ENCODE measurements at regions not wholly inside any gene's neighbourhood (a gene's known extent, or its start where the extent isn't known, plus 50 kb on each side); places are given as distances from the start of the nearest gene placed in this dataset.

DNA sequence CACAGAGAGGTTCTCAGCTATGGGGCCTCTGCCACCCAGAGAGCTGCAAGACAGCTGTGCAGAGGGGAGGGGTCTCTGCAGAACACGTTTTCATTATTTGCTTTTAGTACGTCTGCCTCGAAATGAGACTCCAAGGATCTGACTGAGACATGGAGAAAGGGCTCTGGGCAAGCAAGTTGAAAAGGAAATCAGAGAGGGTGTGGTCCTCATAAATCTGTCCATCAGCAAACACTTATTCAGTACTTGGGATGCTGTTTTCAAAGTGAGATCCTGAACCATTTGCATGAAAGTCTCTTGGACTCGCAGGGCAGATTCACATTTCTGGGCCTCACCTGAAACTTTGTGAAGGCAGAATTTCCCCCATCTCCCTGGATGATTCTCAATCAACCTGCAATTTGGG is 197.4 kb upstream of the GALNT2 start:
- Histone ChIP-seq H3K36me3 (ENCODE audit: control insufficient read depth, insufficient read depth, low read length) (no peaks in the 10 kb centered on the region), H3K27ac (ENCODE audit: low read depth, low read length) (no peak overlapping the region), H3K27me3 (ENCODE audit: control insufficient read depth, insufficient read depth, low read length) (no peaks in the 10 kb centered on the region), H3K4me3 (ENCODE audit: low read length) (no peak overlapping the region), H3K9ac (ENCODE audit: low read length) (no peak overlapping the region), H3K4me1 (ENCODE audit: control insufficient read depth, insufficient read depth, low read length) (peaks cover 5% of the 10 kb centered on the region)

DNA sequence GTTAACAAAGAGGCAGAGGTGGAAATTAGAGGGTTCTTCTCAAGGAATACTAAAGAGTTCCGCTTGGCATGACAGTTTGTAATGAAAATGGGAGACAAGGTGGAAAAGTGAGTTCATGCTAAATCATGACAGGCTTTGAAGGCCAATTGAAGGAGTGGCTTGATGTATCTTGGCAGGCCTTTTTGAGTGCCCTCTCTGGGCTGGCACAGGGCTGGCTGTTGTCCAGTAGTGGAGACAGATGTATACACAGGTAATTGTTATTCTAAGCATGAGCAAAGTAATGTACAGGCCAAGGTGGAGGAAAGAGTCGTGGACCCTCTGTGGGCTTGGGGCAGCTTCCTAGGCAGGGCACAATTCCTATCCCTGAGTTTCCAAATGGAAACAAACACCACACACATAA is 196.7 kb upstream of the GALNT2 start:
- H3K9ac ChIP-seq (ENCODE audit: low read length), result no peak overlapping the region
- no peaks in the 10 kb centered on the region for H3K27me3 ChIP-seq (ENCODE audit: control insufficient read depth, insufficient read depth, low read length)
- H3K27ac ChIP-seq (ENCODE audit: low read depth, low read length), result no peak overlapping the region
- no peaks in the 10 kb centered on the region for H3K36me3 ChIP-seq (ENCODE audit: control insufficient read depth, insufficient read depth, low read length)
- H3K4me1 ChIP-seq (ENCODE audit: control insufficient read depth, insufficient read depth, low read length), result peaks cover 5% of the 10 kb centered on the region
- H3K4me3 ChIP-seq (ENCODE audit: low read length), result no peak overlapping the region

DNA sequence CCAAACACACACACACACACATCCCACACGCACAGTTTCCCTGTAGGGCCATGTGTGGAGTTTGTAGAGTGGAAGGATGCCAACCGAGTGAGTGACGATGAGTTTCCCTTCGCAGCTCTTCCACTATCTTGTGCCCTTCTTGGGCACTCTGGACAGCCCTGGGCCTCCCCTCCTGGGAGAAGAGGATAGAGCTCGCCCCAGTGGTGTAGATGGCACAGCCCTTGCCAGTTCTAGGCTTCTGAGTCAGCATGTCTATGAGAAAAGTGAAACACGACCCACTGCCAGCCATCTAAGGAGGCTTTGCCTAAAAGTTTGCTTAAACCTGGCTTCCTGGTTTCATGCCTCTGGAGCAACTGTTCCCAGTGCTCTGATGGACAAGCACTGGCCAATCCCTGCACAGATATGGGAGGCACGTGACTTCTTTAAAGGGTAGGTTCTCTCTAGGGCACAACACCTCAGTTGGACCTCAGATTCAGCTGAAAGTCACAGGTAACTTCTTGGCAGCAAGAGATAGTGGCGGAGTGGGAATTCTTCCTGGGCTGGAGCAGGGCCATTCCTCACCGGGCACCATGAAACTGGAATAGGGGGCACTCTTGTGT is 195.9 kb upstream of the GALNT2 start:
- Histone ChIP-seq H3K4me3 (ENCODE audit: low read length) (no peak overlapping the region), H3K36me3 (ENCODE audit: control insufficient read depth, insufficient read depth, low read length) (no peaks in the 10 kb centered on the region), H3K9ac (ENCODE audit: low read length) (no peak overlapping the region), H3K27me3 (ENCODE audit: control insufficient read depth, insufficient read depth, low read length) (no peaks in the 10 kb centered on the region), H3K4me1 (ENCODE audit: control insufficient read depth, insufficient read depth, low read length) (peaks cover 5% of the 10 kb centered on the region), H3K27ac (ENCODE audit: low read depth, low read length) (no peak overlapping the region)

DNA sequence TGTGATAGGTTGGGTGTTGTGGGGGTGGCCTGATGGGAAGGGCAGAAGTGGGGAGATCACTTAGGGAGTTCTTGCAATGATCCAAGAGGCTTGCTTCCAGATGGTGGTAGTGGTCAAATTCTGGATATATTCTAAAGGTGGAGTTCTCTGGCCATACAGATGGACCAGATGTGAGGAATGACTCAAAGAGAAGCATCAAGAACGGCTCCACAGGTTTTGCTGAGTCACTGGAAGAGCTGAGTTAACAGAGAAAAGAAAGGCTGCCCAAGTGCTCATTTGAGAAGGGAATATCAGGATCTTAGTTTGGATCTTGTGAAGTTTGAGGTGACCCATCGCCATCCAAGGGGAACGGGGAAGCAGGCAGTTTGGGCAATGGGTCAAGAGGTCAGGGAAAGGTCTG is 192.9 kb upstream of the GALNT2 start:
- Histone ChIP-seq H3K9ac (ENCODE audit: low read length) (no peak overlapping the region), H3K4me1 (ENCODE audit: control insufficient read depth, insufficient read depth, low read length) (peaks cover 5% of the 10 kb centered on the region), H3K27ac (ENCODE audit: low read depth, low read length) (no peak overlapping the region), H3K36me3 (ENCODE audit: control insufficient read depth, insufficient read depth, low read length) (no peaks in the 10 kb centered on the region), H3K4me3 (ENCODE audit: low read length) (no peak overlapping the region), H3K27me3 (ENCODE audit: control insufficient read depth, insufficient read depth, low read length) (no peaks in the 10 kb centered on the region)

DNA sequence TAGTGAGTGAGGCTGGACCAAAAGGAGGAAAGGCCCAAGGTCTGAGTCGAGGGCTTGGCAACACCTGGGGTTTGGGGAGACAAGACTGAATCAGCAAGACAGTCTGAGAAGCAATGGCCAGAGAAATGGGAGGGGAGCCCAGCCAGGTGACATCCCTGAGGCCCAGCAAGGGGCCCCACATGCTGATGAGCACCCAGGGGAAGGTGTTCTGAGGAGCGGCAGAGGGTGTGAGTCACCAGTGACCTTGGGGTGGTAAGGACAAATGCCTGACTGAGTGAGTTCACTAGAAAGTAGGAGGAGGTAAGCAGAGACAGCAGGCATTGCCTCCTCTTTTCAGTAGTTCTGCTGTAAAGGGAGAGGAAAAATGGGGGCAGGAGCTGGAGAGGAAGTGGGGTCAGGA is 192.4 kb upstream of the GALNT2 start:
- Histone ChIP-seq H3K4me3 (ENCODE audit: low read length) (no peak overlapping the region), H3K27ac (ENCODE audit: low read depth, low read length) (no peak overlapping the region), H3K9ac (ENCODE audit: low read length) (no peak overlapping the region), H3K4me1 (ENCODE audit: control insufficient read depth, insufficient read depth, low read length) (peaks cover 6% of the 10 kb centered on the region), H3K36me3 (ENCODE audit: control insufficient read depth, insufficient read depth, low read length) (no peaks in the 10 kb centered on the region), H3K27me3 (ENCODE audit: control insufficient read depth, insufficient read depth, low read length) (no peaks in the 10 kb centered on the region)

DNA sequence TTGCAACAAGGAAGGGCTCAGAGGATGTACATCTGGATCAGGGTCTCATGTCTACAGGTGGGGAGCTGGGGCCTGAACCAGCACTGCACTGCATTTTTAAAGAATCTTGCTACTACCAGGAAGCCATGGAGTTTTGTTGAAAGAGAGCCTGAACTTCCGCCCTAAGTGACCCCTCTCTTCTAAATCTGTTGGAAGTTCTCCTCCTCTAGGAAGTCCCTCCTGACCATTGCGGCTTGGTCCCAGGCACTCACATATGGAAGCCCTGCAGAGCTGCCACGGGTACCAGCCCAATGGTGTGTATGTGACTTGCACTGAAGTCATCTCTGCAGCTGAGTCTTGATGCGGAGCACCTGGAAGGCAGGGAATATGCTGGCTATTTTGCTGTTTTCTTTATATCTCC is 192.0 kb upstream of the GALNT2 start:
- Histone ChIP-seq H3K9ac (ENCODE audit: low read length) (no peak overlapping the region), H3K36me3 (ENCODE audit: control insufficient read depth, insufficient read depth, low read length) (no peaks in the 10 kb centered on the region), H3K4me3 (ENCODE audit: low read length) (no peak overlapping the region), H3K4me1 (ENCODE audit: control insufficient read depth, insufficient read depth, low read length) (peaks cover 8% of the 10 kb centered on the region), H3K27me3 (ENCODE audit: control insufficient read depth, insufficient read depth, low read length) (no peaks in the 10 kb centered on the region), H3K27ac (ENCODE audit: low read depth, low read length) (no peak overlapping the region)

DNA sequence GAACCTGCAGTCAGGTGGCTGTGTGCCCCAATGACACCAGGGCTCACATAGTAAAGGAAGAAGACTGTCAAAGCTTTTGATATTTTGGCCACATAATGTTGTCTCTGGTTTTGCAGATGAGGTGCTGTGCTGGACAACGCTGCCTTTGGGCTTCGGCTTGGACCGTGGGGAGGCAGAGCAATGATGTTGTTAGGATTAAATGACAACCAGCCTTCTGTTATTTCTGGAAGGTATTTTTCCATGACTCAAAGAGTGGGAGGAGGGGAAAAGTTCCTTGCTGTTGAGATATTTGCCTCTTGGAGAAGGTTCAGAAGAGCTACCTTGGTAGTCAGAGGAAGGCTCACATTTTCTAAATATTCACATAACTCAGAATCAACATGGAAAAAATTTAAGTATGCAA is 187.3 kb upstream of the GALNT2 start:
- Histone ChIP-seq H3K4me1 (ENCODE audit: control insufficient read depth, insufficient read depth, low read length) (peaks cover 12% of the 10 kb centered on the region), H3K27ac (ENCODE audit: low read depth, low read length) (no peak overlapping the region)

DNA sequence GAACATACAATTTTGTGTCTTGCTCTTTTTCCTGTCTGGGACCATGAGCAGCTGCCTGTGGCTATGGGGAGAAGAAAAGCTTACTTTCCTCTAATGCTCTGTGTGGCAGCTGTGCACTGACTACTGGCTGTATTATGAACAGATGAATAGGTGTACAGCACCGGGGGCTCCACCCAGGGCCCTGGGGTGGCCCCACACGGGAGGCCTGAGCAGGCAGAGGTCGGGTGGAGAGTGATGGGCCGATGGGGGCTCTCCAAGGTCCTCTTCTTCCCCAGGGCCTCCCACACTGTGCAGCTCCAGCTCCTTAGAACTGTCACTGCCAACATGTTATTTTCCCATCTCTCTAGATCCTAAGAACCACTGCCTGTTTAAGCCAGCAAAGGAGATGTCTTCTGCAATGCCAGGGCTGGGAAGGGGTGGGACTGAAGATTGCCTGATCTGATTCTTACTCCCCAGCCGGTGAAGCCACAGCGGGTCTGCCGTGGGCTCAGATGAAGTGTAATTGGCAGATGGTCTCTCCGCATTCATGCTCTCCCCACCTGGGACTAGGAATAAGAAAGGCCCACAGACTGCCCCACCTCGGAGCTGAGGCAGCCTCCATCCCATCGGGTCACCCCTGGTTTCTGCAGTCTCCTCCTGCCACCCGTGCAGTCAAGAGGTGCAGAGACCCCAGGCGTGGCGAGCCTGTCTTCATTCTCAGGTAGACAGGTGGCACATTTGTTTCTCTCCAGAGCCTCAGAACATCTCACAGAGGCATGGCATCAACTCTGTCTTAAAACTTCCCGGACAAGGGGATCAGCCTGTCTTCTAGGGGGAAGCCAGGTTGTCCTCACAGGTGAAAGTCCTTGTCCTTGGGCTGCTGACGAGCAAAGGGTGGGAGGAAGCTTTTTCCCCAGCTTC is 186.5 kb upstream of the GALNT2 start:
- H3K27me3 ChIP-seq (ENCODE audit: control insufficient read depth, insufficient read depth, low read length), result no peaks in the 10 kb centered on the region
- H3K9ac ChIP-seq (ENCODE audit: low read length), result no peak overlapping the region
- H3K4me3 ChIP-seq (ENCODE audit: low read length), result no peak overlapping the region
- peaks cover 12% of the 10 kb centered on the region for H3K4me1 ChIP-seq (ENCODE audit: control insufficient read depth, insufficient read depth, low read length)
- no peaks in the 10 kb centered on the region for H3K36me3 ChIP-seq (ENCODE audit: control insufficient read depth, insufficient read depth, low read length)
- no peak overlapping the region for H3K27ac ChIP-seq (ENCODE audit: low read depth, low read length)

More for the DNA sequence above, 187.3 kb upstream of the GALNT2 start:
- Histone ChIP-seq H3K4me3 (ENCODE audit: low read length) (no peak overlapping the region), H3K27me3 (ENCODE audit: control insufficient read depth, insufficient read depth, low read length) (no peaks in the 10 kb centered on the region), H3K36me3 (ENCODE audit: control insufficient read depth, insufficient read depth, low read length) (no peaks in the 10 kb centered on the region), H3K9ac (ENCODE audit: low read length) (no peak overlapping the region)

DNA sequence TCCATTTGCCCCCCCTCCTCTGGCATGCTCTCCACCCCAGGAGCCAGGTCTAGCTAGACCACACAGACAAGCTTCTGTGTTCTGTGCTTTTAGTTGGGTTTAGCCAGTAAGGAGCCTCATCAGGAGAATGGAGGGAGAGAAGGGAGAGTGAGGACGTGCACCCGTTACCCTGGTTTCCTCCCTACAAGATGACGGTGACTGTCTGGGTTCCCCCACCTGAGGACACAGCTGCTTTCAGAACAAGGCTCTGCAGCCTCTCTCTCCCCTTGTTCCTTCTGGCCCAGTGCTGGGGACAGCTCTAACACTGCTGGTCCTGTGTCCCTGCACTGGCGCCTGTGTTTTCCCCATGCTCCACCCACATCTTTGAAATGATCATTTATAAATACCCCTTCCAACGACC is 184.4 kb upstream of the GALNT2 start:
- H3K4me1 ChIP-seq (ENCODE audit: control insufficient read depth, insufficient read depth, low read length), result peaks cover 12% of the 10 kb centered on the region
- no peaks in the 10 kb centered on the region for H3K27me3 ChIP-seq (ENCODE audit: control insufficient read depth, insufficient read depth, low read length)
- no peak overlapping the region for H3K4me3 ChIP-seq (ENCODE audit: low read length)
- H3K36me3 ChIP-seq (ENCODE audit: control insufficient read depth, insufficient read depth, low read length), result no peaks in the 10 kb centered on the region
- H3K9ac ChIP-seq (ENCODE audit: low read length), result no peak overlapping the region
- H3K27ac ChIP-seq (ENCODE audit: low read depth, low read length), result no peak overlapping the region

DNA sequence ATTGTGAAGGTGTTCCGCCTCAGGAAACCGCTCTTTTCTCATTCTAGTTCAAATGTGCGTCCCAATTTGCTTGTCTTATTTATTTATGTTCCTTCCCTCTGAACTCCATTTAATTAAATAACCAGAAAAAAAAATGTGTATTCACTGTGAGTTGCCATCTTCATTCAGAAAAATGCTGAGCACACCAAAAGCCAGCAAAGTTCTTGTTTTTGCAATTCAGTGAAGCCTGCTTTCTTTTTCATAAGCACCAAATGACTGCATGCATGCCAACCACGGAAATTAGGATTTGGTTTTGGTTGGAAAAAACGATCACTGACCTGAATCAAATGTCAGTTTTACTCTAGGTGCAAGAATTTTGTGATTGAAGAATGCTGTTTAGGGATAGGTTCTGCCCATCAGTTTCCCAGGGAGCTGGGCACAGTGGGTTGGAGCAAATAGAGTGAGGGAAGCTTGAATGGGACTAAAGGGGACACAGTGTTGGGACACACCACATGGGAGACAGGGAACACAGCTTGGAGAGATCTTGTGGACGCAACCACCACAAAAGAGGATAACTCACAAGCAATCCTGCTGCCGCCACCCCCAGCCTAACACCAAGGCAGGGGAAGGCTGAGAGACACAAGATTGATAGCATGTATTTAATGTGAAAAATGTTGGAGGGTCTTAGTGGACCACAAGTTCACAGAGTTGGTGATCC is 183.4 kb upstream of the GALNT2 start:
- Histone ChIP-seq H3K36me3 (ENCODE audit: control insufficient read depth, insufficient read depth, low read length) (no peaks in the 10 kb centered on the region), H3K4me3 (ENCODE audit: low read length) (no peak overlapping the region), H3K4me1 (ENCODE audit: control insufficient read depth, insufficient read depth, low read length) (peaks cover 15% of the 10 kb centered on the region), H3K27ac (ENCODE audit: low read depth, low read length) (no peak overlapping the region), H3K27me3 (ENCODE audit: control insufficient read depth, insufficient read depth, low read length) (no peaks in the 10 kb centered on the region), H3K9ac (ENCODE audit: low read length) (no peak overlapping the region)

DNA sequence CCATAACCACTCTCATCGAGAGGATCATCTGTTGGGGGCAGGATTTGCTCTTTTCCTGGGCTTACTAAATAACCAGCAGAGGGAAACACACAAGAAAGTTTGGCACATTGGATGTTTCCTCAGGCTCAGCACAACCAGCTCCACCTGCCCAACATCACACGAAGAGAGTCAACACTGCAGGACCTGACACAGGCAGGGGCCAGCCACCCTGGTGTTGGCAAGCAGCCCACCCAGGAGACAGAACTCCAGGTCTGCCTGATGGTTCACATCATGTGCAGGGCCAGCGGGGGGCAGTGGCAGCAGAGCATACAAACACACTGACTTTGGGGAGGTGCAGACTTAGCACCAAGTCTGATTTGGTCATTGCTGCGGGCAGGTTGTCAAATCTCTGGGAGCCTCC is 182.3 kb upstream of the GALNT2 start:
- Histone ChIP-seq H3K9ac (ENCODE audit: low read length) (no peak overlapping the region), H3K27ac (ENCODE audit: low read depth, low read length) (no peak overlapping the region), H3K4me1 (ENCODE audit: control insufficient read depth, insufficient read depth, low read length) (peaks cover 15% of the 10 kb centered on the region), H3K36me3 (ENCODE audit: control insufficient read depth, insufficient read depth, low read length) (no peaks in the 10 kb centered on the region), H3K27me3 (ENCODE audit: control insufficient read depth, insufficient read depth, low read length) (no peaks in the 10 kb centered on the region), H3K4me3 (ENCODE audit: low read length) (no peak overlapping the region)

DNA sequence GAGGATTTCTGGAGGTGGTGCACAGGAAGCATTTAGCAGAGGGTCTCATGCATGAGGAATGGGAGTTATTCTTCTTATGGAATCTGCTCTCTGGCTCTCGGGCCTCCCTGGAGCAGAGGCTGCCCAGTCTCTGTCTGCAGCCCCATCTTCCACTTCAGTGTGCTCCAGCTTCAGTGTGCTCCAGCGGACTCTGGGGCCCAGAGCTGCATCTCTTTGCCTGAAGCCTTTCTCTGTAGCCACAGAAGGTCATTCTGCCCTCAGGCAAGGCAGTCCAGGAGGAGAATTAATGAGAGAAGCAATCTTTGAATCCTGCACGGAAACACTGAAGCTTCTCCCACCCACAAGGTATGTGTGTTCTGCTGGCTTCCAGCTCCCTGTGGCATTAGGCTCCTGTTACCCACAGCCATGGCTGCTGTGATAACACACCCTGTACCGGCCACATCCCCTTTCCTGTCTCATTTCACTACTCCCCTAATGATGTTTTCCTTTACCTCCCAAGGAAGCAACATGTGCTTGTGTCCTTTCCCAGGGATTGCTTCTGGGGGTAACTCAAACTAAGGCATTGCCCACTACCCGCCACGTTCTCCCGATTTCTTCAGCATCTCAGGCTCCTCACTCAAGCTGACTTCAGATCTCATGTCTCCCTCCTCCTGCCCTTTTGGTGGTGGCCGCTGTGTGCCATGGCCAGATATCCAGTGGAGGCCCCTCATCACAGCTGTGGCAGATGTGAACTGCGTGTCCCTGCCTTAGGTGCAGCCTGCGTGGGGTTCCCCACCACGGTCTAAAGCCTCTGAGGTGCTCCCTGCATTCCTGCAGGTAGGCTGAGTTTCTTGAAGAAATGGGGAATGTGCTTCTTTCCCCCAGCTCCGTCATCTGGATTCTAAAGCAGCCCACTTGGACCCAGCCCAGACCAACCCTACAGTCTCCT is 181.2 kb upstream of the GALNT2 start:
- Histone ChIP-seq H3K4me3 (ENCODE audit: low read length) (no peak overlapping the region), H3K9ac (ENCODE audit: low read length) (no peak overlapping the region), H3K36me3 (ENCODE audit: control insufficient read depth, insufficient read depth, low read length) (no peaks in the 10 kb centered on the region), H3K4me1 (ENCODE audit: control insufficient read depth, insufficient read depth, low read length) (peaks cover 9% of the 10 kb centered on the region), H3K27me3 (ENCODE audit: control insufficient read depth, insufficient read depth, low read length) (no peaks in the 10 kb centered on the region), H3K27ac (ENCODE audit: low read depth, low read length) (no peak overlapping the region)
